ENCODE measurements at regions not wholly inside any gene's neighbourhood (a gene's known extent, or its start where the extent isn't known, plus 50 kb on each side); places are given as distances from the start of the nearest gene placed in this dataset.

DNA sequence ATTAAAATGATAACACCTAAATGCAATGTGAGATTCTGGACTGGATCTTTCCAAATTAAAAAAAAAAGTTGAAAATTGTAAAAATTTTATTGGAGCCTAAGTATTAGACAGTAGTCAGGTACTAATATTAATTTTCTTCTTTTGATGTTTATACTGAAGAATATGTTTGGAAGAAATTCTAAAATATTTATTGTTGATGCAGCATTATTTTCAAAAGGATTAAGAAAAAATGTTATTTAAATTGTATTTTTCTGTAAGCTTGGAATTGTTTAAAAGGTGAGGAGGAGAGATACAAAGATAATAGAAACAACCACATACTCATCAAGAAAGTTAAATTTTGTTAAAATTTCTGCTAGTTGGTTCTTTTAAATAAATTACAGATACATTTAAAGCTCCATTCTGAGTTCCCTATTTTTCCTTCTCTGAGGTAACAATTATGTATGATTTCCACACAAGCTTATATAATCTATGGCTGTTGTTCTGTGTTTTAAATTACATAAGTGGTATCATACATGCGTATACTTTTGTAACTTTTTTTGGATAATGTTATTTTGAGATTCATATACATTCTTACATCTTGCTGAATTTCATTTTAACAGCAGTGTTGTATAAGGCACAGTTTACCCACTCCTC is 180.3 kb upstream of the RGS18 start:
- H3K27ac ChIP-seq = no peak overlapping the region
- TF ChIP-seq, protein P1, sequence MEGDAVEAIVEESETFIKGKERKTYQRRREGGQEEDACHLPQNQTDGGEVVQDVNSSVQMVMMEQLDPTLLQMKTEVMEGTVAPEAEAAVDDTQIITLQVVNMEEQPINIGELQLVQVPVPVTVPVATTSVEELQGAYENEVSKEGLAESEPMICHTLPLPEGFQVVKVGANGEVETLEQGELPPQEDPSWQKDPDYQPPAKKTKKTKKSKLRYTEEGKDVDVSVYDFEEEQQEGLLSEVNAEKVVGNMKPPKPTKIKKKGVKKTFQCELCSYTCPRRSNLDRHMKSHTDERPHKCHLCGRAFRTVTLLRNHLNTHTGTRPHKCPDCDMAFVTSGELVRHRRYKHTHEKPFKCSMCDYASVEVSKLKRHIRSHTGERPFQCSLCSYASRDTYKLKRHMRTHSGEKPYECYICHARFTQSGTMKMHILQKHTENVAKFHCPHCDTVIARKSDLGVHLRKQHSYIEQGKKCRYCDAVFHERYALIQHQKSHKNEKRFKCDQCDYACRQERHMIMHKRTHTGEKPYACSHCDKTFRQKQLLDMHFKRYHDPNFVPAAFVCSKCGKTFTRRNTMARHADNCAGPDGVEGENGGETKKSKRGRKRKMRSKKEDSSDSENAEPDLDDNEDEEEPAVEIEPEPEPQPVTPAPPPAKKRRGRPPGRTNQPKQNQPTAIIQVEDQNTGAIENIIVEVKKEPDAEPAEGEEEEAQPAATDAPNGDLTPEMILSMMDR (IDR thresholded peaks at IDR 0.05) = no peak
- H3K4me1 ChIP-seq (ENCODE audit: control insufficient read depth in 1 of 2, low read depth in 2 of 2) = no peaks in the 10 kb centered on the region
- no peaks in the 10 kb centered on the region for H3K36me3 ChIP-seq
- DNase-seq (ENCODE audit: low spot score) (no peak), ATAC-seq (ENCODE audit: insufficient number of reproducible peaks, low FRiP score, low read depth) (no peak)
- no peaks in the 10 kb centered on the region for H3K27me3 ChIP-seq (replicated peaks; ENCODE audit: insufficient read depth)
- H3K9me3 ChIP-seq = peaks cover 11% of the 10 kb centered on the region
- H3K4me3 ChIP-seq = no peak overlapping the region

DNA sequence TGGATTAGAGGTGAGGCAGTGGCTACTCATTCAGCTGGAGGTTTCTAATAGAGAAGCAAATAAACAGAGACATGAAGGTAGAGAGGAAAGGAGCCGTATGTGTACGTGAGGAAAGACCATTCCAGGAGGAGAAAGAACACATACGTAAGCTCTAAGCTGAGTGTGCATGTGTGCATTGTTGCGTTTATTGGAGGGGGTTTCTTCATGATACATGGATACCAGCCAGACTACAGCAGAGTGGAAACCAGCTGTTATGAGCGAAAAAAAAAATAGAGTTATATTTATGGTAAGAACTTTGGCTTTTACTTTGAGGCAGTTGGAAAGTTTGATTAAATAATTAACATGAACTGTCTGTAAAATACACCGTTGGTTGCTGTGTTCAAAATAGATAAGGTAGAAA is 173.4 kb upstream of the RGS18 start:
- ATAC-seq (ENCODE audit: insufficient number of reproducible peaks, low FRiP score, low read depth) = no peak
- H3K27me3 ChIP-seq (replicated peaks; ENCODE audit: insufficient read depth) = no peaks in the 10 kb centered on the region
- no peak overlapping the region for H3K27ac ChIP-seq
- H3K4me3 ChIP-seq = no peak overlapping the region
- H3K9me3 ChIP-seq = peaks cover 12% of the 10 kb centered on the region
- H3K4me1 ChIP-seq (ENCODE audit: control insufficient read depth in 1 of 2, low read depth in 2 of 2) = no peaks in the 10 kb centered on the region
- TF ChIP-seq, protein P1 (IDR thresholded peaks at IDR 0.05) = no peak
- H3K36me3 ChIP-seq = no peaks in the 10 kb centered on the region
- DNase-seq (ENCODE audit: low spot score) = no peak

DNA sequence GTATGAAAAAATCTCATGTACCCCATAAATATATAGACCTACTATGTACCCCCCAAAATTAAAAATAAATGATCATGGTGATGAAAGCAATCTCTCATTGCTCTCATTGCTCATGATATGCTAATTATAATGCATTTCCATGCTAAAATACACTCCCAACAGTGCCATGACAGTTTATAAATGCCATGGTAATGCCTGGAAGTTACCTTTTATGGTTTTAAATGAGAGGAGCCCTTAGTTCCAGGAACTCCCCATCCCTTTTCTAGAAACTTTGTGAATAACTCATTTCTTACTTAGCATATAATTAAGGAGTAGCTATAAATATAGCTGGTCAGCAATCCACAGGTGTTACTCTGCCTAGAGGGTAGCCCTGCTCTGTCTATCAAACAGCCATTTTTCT is 166.1 kb upstream of the RGS18 start:
- TF ChIP-seq, protein P1 (IDR thresholded peaks at IDR 0.05) = no peak
- ATAC-seq (ENCODE audit: insufficient number of reproducible peaks, low FRiP score, low read depth) = no peak
- H3K36me3 ChIP-seq = no peaks in the 10 kb centered on the region
- no peak for DNase-seq (ENCODE audit: low spot score)
- H3K4me3 ChIP-seq = no peak overlapping the region
- H3K27me3 ChIP-seq (replicated peaks; ENCODE audit: insufficient read depth) = no peaks in the 10 kb centered on the region
- no peak overlapping the region for H3K27ac ChIP-seq
- no peaks in the 10 kb centered on the region for H3K4me1 ChIP-seq (ENCODE audit: control insufficient read depth in 1 of 2, low read depth in 2 of 2)
- H3K9me3 ChIP-seq = no peaks in the 10 kb centered on the region

DNA sequence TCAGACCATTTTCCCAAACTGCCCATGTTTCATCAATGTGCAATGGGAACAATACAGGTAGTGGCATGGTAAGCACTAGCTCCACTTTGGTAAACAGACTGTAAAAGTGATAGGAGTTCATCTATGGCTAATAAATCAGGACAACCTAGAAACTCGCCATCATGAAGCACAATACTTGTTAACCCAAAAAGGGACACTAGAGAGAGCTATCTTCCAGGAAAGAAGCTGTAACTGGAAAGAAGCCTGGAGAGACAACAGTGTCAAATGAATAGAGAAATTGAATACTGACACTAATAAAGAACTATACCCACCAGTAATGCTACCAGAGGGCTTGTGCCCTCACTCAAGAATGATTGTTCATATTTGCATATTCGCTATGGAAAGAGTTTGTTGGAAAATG is 164.7 kb upstream of the RGS18 start:
- DNase-seq (ENCODE audit: low spot score) = no peak
- Histone ChIP-seq H3K36me3 (no peaks in the 10 kb centered on the region), H3K4me3 (no peak overlapping the region), H3K27ac (no peak overlapping the region), H3K27me3 (replicated peaks; ENCODE audit: insufficient read depth) (no peaks in the 10 kb centered on the region), H3K9me3 (no peaks in the 10 kb centered on the region), H3K4me1 (ENCODE audit: control insufficient read depth in 1 of 2, low read depth in 2 of 2) (no peaks in the 10 kb centered on the region)
- TF ChIP-seq, protein P1 (IDR thresholded peaks at IDR 0.05) = no peak
- no peak for ATAC-seq (ENCODE audit: insufficient number of reproducible peaks, low FRiP score, low read depth)

GRCh38 chr1:192002063-192002462 is 156.2 kb upstream of the RGS18 start:
- no peak overlapping the region for H3K4me3 ChIP-seq
- no peaks in the 10 kb centered on the region for H3K27me3 ChIP-seq (replicated peaks; ENCODE audit: insufficient read depth)
- H3K27ac ChIP-seq = no peak overlapping the region
- no peaks in the 10 kb centered on the region for H3K9me3 ChIP-seq
- ATAC-seq (ENCODE audit: insufficient number of reproducible peaks, low FRiP score, low read depth) = no peak
- no peaks in the 10 kb centered on the region for H3K4me1 ChIP-seq (ENCODE audit: control insufficient read depth in 1 of 2, low read depth in 2 of 2)
- no peaks in the 10 kb centered on the region for H3K36me3 ChIP-seq
- TF ChIP-seq, protein P1 (IDR thresholded peaks at IDR 0.05) = no peak
- no peak for DNase-seq (ENCODE audit: low spot score)
